ENCODE measurements at regions not wholly inside any gene's neighbourhood (a gene's known extent, or its start where the extent isn't known, plus 50 kb on each side); places are given as distances from the start of the nearest gene placed in this dataset.

DNA sequence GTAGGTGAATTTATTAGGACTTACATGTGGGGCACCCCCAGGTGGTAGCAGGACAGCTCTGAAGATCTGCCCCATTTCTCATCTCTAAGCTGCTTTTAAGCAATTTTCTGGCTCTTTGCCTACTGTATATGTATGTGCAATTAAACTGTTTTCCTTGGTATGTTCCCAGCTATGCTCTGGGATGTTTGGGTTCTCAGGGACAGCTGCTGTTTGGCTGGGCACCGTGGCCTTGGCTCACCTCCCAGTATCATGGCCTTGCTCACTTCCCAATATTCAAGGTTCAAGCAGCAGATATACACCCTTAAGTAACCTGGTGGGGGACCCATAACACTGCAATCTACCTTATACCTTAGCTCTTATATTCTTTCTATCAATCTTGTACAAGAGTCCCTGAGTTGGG is 53.7 kb upstream of the KITLG start:
- Histone ChIP-seq H3K4me1 (ENCODE audit: control insufficient read depth in 1 of 2, insufficient read depth in 2 of 2, low read depth in 1 of 2, low read length in 1 of 2) (peaks cover 3 to 7% of the 10 kb centered on the region in 2 experiments; a peak in 3 of 4 replicates), H3K9me3 (no peaks in the 10 kb centered on the region), H4K20me1 (ENCODE audit: insufficient read depth) (no peaks in the 10 kb centered on the region), H3K4me2 (no peak overlapping the region), H3K79me2 (ENCODE audit: insufficient read depth) (no peaks in the 10 kb centered on the region), H3K27ac (ENCODE audit: low read depth in 2 of 2, low read length in 1 of 2) (no peak overlapping the region), H2AFZ (ENCODE audit: low read depth) (no peak overlapping the region), H3K9me2 (no peaks in the 10 kb centered on the region), H3K36me3 (replicated peaks in 1 of 2; ENCODE audit: control insufficient read depth in 1 of 2, insufficient read depth in 2 of 2, low read length in 1 of 2) (no peaks in the 10 kb centered on the region), H3K27me3 (ENCODE audit: insufficient read depth) (no peaks in the 10 kb centered on the region), H3F3A (replicated peaks; ENCODE audit: insufficient read depth) (no peaks in the 10 kb centered on the region), H3K9ac (no peak overlapping the region), H3K4me3 (ENCODE audit: low read depth in 2 of 2, low read length in 1 of 2) (no peak overlapping the region)
- POLR2A ChIA-PET = no interaction called here
- WGBS (ENCODE audit: low lambda C conversion rate) = 89% methylated on average over 1 of the region's 1 CpG
- TF ChIP-seq SMC3 (IDR thresholded peaks at IDR 0.05; ENCODE audit: low read depth, low read length) = no peak
- no peak for TF ChIP-seq EP300 (IDR thresholded peaks at IDR 0.05; ENCODE audit: borderline replicate concordance in 1 of 2, low read depth in 1 of 2, low read length in 1 of 2)
- no peak for TF ChIP-seq NRF1 (IDR thresholded peaks at IDR 0.05; ENCODE audit: low read depth, low read length)
- TF ChIP-seq, protein P1, sequence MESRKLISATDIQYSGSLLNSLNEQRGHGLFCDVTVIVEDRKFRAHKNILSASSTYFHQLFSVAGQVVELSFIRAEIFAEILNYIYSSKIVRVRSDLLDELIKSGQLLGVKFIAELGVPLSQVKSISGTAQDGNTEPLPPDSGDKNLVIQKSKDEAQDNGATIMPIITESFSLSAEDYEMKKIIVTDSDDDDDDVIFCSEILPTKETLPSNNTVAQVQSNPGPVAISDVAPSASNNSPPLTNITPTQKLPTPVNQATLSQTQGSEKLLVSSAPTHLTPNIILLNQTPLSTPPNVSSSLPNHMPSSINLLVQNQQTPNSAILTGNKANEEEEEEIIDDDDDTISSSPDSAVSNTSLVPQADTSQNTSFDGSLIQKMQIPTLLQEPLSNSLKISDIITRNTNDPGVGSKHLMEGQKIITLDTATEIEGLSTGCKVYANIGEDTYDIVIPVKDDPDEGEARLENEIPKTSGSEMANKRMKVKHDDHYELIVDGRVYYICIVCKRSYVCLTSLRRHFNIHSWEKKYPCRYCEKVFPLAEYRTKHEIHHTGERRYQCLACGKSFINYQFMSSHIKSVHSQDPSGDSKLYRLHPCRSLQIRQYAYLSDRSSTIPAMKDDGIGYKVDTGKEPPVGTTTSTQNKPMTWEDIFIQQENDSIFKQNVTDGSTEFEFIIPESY (IDR thresholded peaks at IDR 0.05; ENCODE audit: borderline replicate concordance, low read depth) = no peak
- DNase-seq = no peak
- CTCF ChIA-PET = interaction anchor here (0.8 to 1.2 kb wide), 2 partner anchors 11 to 360 kb away, joined by 3 read pairs; no protein-coding TSS in a partner anchor

DNA sequence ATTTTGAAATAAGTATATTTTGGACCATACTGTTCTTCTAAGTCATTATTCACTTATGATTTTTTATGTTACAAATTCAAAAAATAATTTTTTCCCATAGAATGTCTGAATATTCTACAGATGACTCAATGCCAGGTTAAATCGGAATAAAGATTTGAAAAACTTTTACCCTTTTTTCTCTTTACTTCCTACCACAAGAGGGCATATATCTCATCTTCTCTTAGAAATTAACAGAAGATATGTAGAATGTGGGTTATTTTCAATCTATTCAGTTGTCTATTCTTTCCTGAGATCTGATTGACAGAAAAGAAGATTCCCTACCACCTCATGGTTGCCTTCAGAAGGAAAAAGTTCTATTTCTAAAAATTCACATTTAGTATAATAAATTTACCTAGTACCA is 53.0 kb upstream of the KITLG start:
- Histone ChIP-seq H3K4me3 (ENCODE audit: low read depth in 2 of 2, low read length in 1 of 2) (no peak overlapping the region), H3K9me2 (no peaks in the 10 kb centered on the region), H3K9me3 (no peaks in the 10 kb centered on the region), H3F3A (replicated peaks; ENCODE audit: insufficient read depth) (no peaks in the 10 kb centered on the region), H2AFZ (ENCODE audit: low read depth) (no peak overlapping the region), H3K36me3 (replicated peaks in 1 of 2; ENCODE audit: control insufficient read depth in 1 of 2, insufficient read depth in 2 of 2, low read length in 1 of 2) (no peaks in the 10 kb centered on the region), H4K20me1 (ENCODE audit: insufficient read depth) (no peaks in the 10 kb centered on the region), H3K4me2 (no peak overlapping the region), H3K9ac (no peak overlapping the region), H3K27me3 (ENCODE audit: insufficient read depth) (no peaks in the 10 kb centered on the region), H3K27ac (ENCODE audit: low read depth in 2 of 2, low read length in 1 of 2) (no peak overlapping the region), H3K79me2 (ENCODE audit: insufficient read depth) (no peaks in the 10 kb centered on the region), H3K4me1 (ENCODE audit: control insufficient read depth in 1 of 2, insufficient read depth in 2 of 2, low read depth in 1 of 2, low read length in 1 of 2) (peaks cover under 1 to 3% of the 10 kb centered on the region in 2 experiments; a peak in 2 of 4 replicates)
- ChIA-PET POLR2A (no interaction called here), CTCF (no interaction called here)
- TF ChIP-seq FOSL2 (IDR thresholded peaks at IDR 0.05; ENCODE audit: borderline replicate concordance, low read depth) (no peak), FOXJ3 (CRISPR knock-in tag; IDR thresholded peaks at IDR 0.05) (no peak), GABPA (IDR thresholded peaks at IDR 0.05; ENCODE audit: low read depth) (no peak), EP300 (IDR thresholded peaks at IDR 0.05; ENCODE audit: borderline replicate concordance in 1 of 2, low read depth in 1 of 2, low read length in 1 of 2) (no peak), RAD21 (IDR thresholded peaks at IDR 0.05; ENCODE audit: low read length) (peak; percentile 36; the same call in 1 of the 2 replicates), FOXM1 (IDR thresholded peaks at IDR 0.05; ENCODE audit: low read depth) (no peak), SMC3 (IDR thresholded peaks at IDR 0.05; ENCODE audit: low read depth, low read length) (0 out of 2 replicates have a peak, but pooled peaks have one; percentile 7)
- TF ChIP-seq, protein P2, sequence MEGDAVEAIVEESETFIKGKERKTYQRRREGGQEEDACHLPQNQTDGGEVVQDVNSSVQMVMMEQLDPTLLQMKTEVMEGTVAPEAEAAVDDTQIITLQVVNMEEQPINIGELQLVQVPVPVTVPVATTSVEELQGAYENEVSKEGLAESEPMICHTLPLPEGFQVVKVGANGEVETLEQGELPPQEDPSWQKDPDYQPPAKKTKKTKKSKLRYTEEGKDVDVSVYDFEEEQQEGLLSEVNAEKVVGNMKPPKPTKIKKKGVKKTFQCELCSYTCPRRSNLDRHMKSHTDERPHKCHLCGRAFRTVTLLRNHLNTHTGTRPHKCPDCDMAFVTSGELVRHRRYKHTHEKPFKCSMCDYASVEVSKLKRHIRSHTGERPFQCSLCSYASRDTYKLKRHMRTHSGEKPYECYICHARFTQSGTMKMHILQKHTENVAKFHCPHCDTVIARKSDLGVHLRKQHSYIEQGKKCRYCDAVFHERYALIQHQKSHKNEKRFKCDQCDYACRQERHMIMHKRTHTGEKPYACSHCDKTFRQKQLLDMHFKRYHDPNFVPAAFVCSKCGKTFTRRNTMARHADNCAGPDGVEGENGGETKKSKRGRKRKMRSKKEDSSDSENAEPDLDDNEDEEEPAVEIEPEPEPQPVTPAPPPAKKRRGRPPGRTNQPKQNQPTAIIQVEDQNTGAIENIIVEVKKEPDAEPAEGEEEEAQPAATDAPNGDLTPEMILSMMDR (IDR thresholded peaks at IDR 0.05) = peak; percentile 57
- no peak for DNase-seq
- WGBS (ENCODE audit: low lambda C conversion rate) = 81% methylated on average over 1 of the region's 1 CpG
